MG63 (cell line): ENCODE measurements at regions not wholly inside any gene's neighbourhood (a gene's known extent, or its start where the extent isn't known, plus 50 kb on each side); places are given as distances from the start of the nearest gene placed in this dataset.

Experiments
- DNase-seq: peaks from one replicate; pipeline ENCODE4 v3.0.0-alpha.2; 2020
- H3K27me3 ChIP-seq: fragments of 250-450 bp; sonication (Bioruptor Pico); 2 replicates; pipeline ENCODE4 v1.5.1; 2020; ENCODE audit warnings: mild to moderate bottlenecking, moderate library complexity
- H3K36me3 ChIP-seq: fragments of 250-450 bp; sonication (Bioruptor Pico); 2 replicates; pipeline ENCODE4 v1.5.1; 2020; ENCODE audit warnings: mild to moderate bottlenecking, moderate library complexity
- H3K4me3 ChIP-seq: fragments of 250-450 bp; sonication (Bioruptor Pico); 2 replicates; pipeline ENCODE4 v1.5.1; 2020; ENCODE audit warnings: mild to moderate bottlenecking, moderate library complexity
- H3K9me3 ChIP-seq: fragments of 250-450 bp; sonication (Bioruptor Pico); 2 replicates; pipeline ENCODE4 v1.5.1; 2020; ENCODE audit warnings: mild to moderate bottlenecking, moderate library complexity

- DNase-seq, result no peak
- H3K27me3 ChIP-seq, result no peaks in the 10 kb centered on the region
- no peaks in the 10 kb centered on the region for H3K9me3 ChIP-seq
- no peak overlapping the region for H3K4me3 ChIP-seq
- no peaks in the 10 kb centered on the region for H3K36me3 ChIP-seq
These were observed 308.8 kb upstream of the MGAT5 start for GRCh38 chr2:133945089-133945488.

- Histone ChIP-seq H3K27me3 (no peaks in the 10 kb centered on the region), H3K36me3 (no peaks in the 10 kb centered on the region), H3K4me3 (no peak overlapping the region), H3K9me3 (no peaks in the 10 kb centered on the region)
- DNase-seq, result no peak
These were observed 306.8 kb upstream of the MGAT5 start for GRCh38 chr2:133947057-133947456.

- no peaks in the 10 kb centered on the region for H3K36me3 ChIP-seq
- no peaks in the 10 kb centered on the region for H3K27me3 ChIP-seq
- no peak overlapping the region for H3K4me3 ChIP-seq
- no peaks in the 10 kb centered on the region for H3K9me3 ChIP-seq
- DNase-seq, result no peak
These were observed 305.1 kb upstream of the MGAT5 start for GRCh38 chr2:133948610-133949290.

GRCh38 chr2:133949595-133949994 is 304.3 kb upstream of the MGAT5 start:
- H3K27me3 ChIP-seq, result no peaks in the 10 kb centered on the region
- no peak for DNase-seq
- H3K4me3 ChIP-seq, result no peak overlapping the region
- no peaks in the 10 kb centered on the region for H3K36me3 ChIP-seq
- no peaks in the 10 kb centered on the region for H3K9me3 ChIP-seq

GRCh38 chr2:133951209-133951608 is 302.7 kb upstream of the MGAT5 start:
- H3K36me3 ChIP-seq, result no peaks in the 10 kb centered on the region
- DNase-seq, result no peak
- no peaks in the 10 kb centered on the region for H3K27me3 ChIP-seq
- no peaks in the 10 kb centered on the region for H3K9me3 ChIP-seq
- no peak overlapping the region for H3K4me3 ChIP-seq

- H3K9me3 ChIP-seq, result no peaks in the 10 kb centered on the region
- no peaks in the 10 kb centered on the region for H3K27me3 ChIP-seq
- no peak for DNase-seq
- H3K36me3 ChIP-seq, result no peaks in the 10 kb centered on the region
- no peak overlapping the region for H3K4me3 ChIP-seq
These were observed 301.5 kb upstream of the MGAT5 start for GRCh38 chr2:133952420-133952819.

DNA sequence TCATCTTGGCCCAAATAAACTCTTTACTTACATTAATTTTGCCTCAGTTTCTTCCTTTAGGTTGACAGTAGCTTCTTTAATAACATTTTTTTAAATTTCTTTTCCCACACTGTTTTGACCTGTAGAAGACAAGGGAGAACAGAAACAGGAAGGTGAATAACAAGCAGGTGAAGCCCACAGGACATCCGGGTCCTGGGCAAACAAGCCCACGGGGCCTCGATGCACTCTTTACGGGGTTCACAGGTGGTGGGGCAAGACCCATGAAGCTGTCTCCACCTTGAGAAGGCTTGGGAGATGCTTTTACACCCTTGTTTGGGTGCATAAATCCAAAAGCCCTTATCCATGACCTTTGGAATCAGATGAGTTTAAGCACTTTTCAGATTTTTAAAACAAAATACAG is 301.0 kb upstream of the MGAT5 start:
- H3K9me3 ChIP-seq, result no peaks in the 10 kb centered on the region
- DNase-seq, result no peak
- H3K4me3 ChIP-seq, result no peak overlapping the region
- H3K27me3 ChIP-seq, result no peaks in the 10 kb centered on the region
- no peaks in the 10 kb centered on the region for H3K36me3 ChIP-seq

- Histone ChIP-seq H3K4me3 (no peak overlapping the region), H3K27me3 (no peaks in the 10 kb centered on the region), H3K36me3 (no peaks in the 10 kb centered on the region), H3K9me3 (no peaks in the 10 kb centered on the region)
- DNase-seq, result no peak
These were observed 300.3 kb upstream of the MGAT5 start for GRCh38 chr2:133953524-133953923.

GRCh38 chr2:133954636-133955035 is 299.2 kb upstream of the MGAT5 start:
- Histone ChIP-seq H3K9me3 (no peaks in the 10 kb centered on the region), H3K27me3 (no peaks in the 10 kb centered on the region), H3K36me3 (no peaks in the 10 kb centered on the region), H3K4me3 (no peak overlapping the region)
- DNase-seq, result no peak

GRCh38 chr2:133955169-133955568 is 298.7 kb upstream of the MGAT5 start:
- H3K27me3 ChIP-seq, result no peaks in the 10 kb centered on the region
- no peak overlapping the region for H3K4me3 ChIP-seq
- no peaks in the 10 kb centered on the region for H3K9me3 ChIP-seq
- no peaks in the 10 kb centered on the region for H3K36me3 ChIP-seq
- DNase-seq, result no peak

DNA sequence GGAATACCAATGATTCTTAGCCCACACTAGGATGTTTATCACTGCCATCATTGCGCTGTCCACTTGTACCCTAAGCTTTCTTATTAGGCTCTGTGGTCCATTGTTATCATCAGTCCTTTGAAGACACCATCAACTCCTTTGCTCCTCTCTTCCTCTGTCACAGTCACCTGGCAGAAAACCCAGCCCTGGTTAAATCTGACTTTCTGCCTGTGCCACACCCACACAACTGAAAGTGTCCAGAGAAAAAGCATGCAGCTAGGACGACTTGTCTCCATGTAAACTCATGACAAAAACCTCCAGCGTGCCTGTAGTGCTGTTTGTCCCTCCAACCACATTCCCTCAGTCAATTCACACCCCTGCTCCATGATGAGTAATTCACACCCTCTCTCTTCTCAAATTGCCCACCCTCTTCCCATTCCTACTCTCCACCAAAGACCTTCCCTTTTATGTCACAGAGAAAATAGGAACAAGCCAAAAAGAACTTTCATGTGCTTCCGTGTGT is 297.4 kb upstream of the MGAT5 start:
- Histone ChIP-seq H3K4me3 (no peak overlapping the region), H3K27me3 (no peaks in the 10 kb centered on the region), H3K9me3 (no peaks in the 10 kb centered on the region), H3K36me3 (no peaks in the 10 kb centered on the region)
- no peak for DNase-seq

- DNase-seq, result no peak
- Histone ChIP-seq H3K36me3 (no peaks in the 10 kb centered on the region), H3K4me3 (no peak overlapping the region), H3K27me3 (no peaks in the 10 kb centered on the region), H3K9me3 (no peaks in the 10 kb centered on the region)
These were observed 296.0 kb upstream of the MGAT5 start for GRCh38 chr2:133957724-133958480.

- H3K27me3 ChIP-seq, result no peaks in the 10 kb centered on the region
- DNase-seq, result no peak
These were observed 294.8 kb upstream of the MGAT5 start for GRCh38 chr2:133959066-133959465.

GRCh38 chr2:133966720-133967304 is 287.1 kb upstream of the MGAT5 start:
- Histone ChIP-seq H3K9me3 (no peaks in the 10 kb centered on the region), H3K4me3 (no peak overlapping the region), H3K27me3 (no peaks in the 10 kb centered on the region; the same call in 1 of the 2 replicates), H3K36me3 (no peaks in the 10 kb centered on the region)
- no peak for DNase-seq

More at GRCh38 chr2:133959066-133959465, 294.8 kb upstream of the MGAT5 start:
- no peaks in the 10 kb centered on the region for H3K9me3 ChIP-seq
- no peaks in the 10 kb centered on the region for H3K36me3 ChIP-seq
- H3K4me3 ChIP-seq, result no peak overlapping the region

DNA sequence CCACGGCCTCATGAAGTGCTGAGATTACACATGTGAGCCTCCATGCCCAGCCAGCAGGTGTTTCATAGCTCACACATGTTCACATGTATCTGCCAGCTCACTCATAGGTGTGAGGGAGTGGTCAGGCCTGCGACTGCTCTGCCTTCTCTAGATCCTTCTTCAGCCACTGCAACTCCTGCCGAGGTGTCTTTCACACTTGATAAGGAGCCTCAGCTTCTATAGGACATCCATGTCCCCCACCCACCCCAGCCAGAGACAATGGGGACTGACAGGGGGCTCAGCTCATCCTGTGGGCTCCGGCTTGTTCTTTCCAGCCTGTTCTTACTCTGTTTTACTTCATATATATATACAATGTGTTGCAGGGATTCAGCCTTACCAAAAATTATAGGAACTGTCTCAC is 286.5 kb upstream of the MGAT5 start:
- DNase-seq, result no peak
- no peaks in the 10 kb centered on the region for H3K36me3 ChIP-seq
- H3K27me3 ChIP-seq, result no peaks in the 10 kb centered on the region; the same call in 1 of the 2 replicates
- H3K9me3 ChIP-seq, result no peaks in the 10 kb centered on the region
- H3K4me3 ChIP-seq, result no peak overlapping the region

DNA sequence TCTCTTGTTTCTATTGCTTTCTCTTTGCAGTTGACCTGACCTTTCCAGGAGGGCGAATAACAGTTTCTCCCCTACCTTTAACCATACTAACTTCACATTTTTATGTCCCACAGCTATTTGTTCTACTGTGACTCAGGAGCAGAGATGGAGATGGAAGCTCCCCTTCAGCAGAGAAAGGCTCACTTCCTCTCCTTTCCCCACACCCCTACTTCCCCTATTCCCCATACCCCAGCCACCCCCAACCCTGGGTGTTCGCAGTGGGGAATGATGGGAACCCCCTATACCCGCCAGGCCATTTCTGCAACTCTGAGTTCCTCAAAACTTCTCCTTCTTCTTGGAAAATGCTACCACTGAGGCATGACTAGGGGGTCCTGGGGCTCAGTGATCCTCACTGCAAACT is 285.4 kb upstream of the MGAT5 start:
- H3K4me3 ChIP-seq, result no peak overlapping the region
- DNase-seq, result no peak
- H3K36me3 ChIP-seq, result no peaks in the 10 kb centered on the region
- H3K27me3 ChIP-seq, result no peaks in the 10 kb centered on the region; the same call in 1 of the 2 replicates
- H3K9me3 ChIP-seq, result no peaks in the 10 kb centered on the region

- Histone ChIP-seq H3K4me3 (no peak overlapping the region), H3K36me3 (no peaks in the 10 kb centered on the region)
- DNase-seq, result no peak
These were observed 283.2 kb upstream of the MGAT5 start for GRCh38 chr2:133970641-133971040.

More at GRCh38 chr2:133970641-133971040, 283.2 kb upstream of the MGAT5 start:
- H3K27me3 ChIP-seq, result no peaks in the 10 kb centered on the region; the same call in 1 of the 2 replicates
- H3K9me3 ChIP-seq, result no peaks in the 10 kb centered on the region
